Hematopoietic multipotent progenitor cell treated with erythropoietin and hydrocortisone succinate and interleukin-3 and kit ligand, for 6 days (in vitro differentiated cells): ENCODE measurements at regions not wholly inside any gene's neighbourhood (a gene's known extent, or its start where the extent isn't known, plus 50 kb on each side); places are given as distances from the start of the nearest gene placed in this dataset.

Source experiments
- DNase-seq: peaks from one replicate; pipeline ENCODE4 v3.0.0-alpha.2; 2015

DNA sequence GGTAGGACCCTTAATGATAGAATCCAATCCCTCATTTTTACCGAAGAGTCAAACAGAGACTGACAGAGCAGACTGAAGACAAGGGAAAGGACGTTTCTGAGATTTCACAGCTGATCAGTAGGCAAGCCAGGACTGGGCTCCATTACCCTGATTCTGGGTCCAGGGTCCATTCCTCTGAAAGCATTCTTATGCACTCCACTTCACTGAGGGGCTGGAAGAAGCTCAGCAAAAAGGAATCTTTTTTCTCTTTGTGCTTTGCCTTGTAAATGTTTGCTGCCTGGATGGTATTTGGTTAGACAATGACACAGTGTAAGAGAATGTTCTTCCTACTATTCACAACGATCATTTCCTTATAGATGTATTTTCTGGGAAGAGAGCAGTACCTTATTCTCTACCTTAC is 331.3 kb upstream of the PROX1 start:
- no peak for DNase-seq

DNA sequence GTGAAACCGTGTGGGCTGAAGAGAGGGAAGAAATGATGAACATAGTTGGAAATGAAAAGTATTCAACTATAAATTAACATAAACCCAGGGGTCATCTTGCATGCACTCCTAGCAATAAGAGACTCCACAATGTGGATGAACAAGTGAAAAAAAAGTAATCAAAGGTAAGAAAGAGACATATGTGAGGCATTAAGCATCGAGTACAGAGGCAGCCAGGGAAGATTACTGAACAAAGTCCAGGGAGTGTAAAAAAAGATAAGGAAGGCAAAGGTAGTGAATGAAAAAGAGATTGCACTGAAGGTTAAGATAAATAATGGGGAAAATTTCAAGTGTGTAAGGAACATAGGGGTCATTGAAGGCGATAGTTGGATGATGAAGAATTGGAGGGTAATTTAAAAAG is 330.8 kb upstream of the PROX1 start:
- DNase-seq = no peak

- DNase-seq = no peak
Observed at GRCh38 chr1:213657879-213658278, 329.9 kb upstream of the PROX1 start.

GRCh38 chr1:213658457-213658856 is 329.3 kb upstream of the PROX1 start:
- no peak for DNase-seq

DNA sequence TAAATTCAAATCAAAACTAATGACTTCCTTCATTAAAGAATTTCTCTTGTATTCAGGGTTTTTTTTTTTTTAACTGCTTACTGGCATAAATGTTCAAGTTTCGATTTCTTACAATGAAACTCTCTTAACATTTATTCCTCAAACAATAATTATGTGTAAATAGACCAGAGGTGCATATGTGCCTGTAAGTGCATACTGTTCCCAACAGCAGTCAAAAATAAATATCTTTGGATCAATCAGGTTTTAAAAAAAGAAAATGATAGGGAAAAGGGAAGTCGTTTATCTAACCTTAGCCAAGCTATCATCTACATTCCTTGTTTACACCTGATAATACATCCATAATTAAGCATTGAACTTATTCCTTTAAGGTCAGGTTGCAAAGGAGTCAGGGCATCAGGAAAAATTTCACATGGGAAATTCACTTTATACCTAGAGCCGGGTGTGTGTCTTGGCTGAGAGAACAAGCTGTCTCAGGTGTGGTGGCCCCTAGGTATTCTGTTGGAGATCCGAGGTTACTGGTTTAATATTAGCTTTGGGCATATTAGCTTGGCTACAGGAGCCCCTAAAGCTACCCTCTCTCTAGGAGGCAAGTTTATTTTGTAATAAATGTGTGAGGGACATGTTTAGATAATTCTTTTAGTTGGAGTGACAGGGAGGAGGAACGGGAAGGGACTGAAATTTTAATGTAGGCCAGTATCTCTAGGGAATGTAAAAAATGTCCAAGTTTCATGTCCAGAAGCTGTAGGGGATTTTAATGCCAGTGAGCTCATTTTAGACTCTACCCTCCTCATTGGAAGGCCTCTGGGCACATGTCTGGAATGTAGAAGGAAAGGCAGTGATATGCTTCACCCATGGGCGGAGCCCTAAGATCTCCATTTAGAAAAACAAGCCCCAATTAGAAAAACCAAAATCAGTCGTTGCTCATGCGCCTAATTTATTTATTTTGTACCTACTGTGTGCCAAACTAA is 327.9 kb upstream of the PROX1 start:
- DNase-seq = no peak

- no peak for DNase-seq
Observed at GRCh38 chr1:213661302-213661701, 326.5 kb upstream of the PROX1 start.

DNA sequence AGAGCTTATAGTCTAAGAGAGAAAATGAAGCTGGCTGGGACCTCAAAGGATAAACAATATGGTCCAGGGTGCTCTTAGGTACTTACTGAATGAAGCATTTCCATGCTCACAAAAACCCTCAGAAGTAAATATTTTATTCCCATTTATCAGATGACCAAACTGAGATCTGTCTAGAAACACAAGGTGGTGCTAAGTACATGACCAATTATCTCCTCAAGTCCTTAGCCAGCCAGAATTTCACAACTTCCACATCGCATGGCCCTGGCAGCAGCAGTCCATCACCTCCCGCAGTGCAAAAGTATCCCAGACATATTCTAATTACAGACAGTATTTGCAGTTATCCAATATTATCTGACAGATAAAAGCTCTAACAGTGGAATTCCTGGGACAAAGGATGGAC is 321.7 kb upstream of the PROX1 start:
- no peak for DNase-seq

DNA sequence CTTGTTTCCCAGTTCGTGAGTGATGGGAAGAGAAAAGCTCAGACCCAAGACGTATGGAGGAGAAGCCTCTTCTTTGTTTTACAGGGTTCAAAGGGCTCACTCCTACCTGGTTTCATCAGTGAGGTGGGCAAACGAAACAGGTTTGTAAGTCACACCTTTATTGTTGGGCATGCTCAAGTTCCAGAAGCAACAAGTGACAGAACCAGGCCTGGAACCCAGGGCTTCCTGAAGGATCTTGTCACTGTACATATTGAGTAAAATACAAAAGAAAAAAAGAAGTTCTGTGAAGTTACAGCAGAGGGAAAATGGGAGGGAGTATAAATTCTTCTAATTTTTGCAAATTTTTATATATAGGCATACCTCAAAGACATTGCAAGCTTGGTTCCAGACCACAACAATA is 320.9 kb upstream of the PROX1 start:
- no peak for DNase-seq

DNA sequence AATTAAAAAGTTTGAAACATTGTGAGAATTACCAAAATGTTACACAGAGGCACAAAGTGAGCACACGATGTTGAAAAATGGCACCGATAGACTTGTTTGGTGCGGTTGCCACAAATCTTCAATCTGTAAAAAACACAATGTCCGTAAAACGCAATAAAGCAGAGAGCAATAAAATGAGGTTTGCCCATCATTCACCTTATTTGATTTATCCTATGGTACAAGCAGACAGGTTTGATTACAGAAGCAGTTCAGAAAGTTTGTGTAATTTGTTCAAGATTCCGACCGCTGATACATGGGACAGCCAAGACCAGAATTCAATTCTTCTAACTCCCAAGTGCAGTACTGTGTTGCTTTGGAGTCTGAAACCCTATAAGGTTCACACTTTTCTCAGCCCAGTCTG is 318.3 kb upstream of the PROX1 start:
- no peak for DNase-seq

DNA sequence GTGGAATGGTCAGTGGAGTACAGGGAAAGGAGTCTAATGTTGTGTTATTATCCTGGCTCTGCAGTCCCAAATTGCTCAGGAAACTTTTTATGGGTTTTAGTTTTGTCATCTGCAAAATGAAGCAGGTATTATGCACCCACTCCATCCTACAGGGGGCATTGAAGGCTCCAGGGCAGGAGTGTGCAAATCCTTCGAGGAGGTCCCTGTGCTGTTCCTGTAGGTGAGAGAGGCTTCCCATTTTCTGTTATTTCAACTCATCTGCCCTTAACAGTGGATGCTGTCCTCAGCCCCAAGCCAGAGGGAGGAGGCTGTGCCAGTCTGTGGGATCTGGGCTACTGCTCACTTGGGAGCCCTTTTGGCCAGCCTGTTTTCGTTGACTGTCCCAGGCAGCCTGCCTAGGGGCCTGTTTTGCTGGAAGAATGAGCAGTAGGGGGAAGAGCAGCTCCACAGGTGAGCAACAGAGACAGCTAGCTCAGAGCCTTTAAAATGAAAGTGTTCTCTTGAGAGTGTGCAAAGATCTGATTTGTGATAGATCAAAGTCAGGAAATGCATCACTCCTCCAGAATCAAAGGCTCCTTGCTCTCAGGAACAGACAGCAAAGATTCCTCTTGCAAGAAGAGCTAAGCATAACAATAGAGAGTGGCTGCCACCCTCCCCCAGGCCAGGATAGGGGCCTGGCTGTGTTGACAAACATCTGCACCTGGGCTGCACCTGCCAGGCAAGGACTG is 317.6 kb upstream of the PROX1 start:
- DNase-seq = no peak

DNA sequence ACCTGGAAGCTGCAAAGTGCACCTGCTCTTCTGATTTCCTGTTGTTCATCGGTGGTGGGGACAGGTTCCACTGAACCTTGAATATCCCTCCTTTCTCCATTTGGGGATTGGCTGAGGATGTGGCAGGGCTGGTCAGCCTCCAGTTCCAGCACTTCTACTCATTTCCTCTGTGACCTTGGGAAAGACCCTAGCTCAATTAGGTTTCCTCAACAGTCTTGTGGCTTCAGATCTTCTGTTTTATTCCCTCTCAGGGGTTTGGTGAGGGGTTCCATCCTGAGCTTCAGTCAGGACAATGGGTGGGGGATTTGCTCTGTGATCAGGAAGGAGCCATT is 317.1 kb upstream of the PROX1 start:
- no peak for DNase-seq

DNA sequence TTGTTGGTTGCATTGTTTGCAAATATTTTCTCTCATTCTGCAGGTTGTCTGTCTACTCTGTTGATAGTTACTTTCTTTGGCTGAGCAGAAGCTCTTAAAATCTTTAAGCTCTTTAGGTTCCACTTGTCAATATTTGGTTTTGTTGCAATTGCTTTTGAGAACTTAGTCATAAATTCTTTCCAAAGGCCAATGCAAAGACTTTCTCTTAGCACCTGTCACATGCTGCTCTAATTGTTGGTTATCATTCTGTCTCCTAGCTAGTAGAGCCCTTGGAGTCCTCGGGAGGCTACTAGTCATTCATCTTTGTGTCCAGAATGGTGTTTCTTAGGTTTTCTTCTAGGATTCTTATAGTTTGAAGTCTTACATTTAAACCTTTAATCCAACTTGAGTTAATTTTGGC is 312.7 kb upstream of the PROX1 start:
- no peak for DNase-seq

GRCh38 chr1:213676736-213677135 is 311.0 kb upstream of the PROX1 start:
- DNase-seq = no peak

DNA sequence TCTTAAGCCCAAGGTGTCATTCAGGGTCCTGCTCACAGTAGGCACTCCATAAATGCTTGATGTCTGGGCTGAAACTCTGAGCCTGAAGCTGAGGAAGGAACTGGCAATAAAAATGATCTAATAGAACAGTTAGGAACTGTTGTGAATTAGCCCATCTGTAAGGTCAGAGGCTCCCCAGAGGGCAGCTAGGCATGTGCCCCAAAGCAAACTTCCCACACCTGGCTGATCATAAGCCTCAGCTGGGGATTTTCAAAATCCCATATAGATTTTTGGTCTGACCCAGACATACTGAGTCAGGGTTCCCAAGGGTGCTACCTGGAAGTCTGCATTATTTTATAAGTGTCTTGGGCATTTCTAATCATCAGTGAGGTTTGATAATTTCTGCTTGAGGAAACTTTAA is 309.4 kb upstream of the PROX1 start:
- DNase-seq = no peak

DNA sequence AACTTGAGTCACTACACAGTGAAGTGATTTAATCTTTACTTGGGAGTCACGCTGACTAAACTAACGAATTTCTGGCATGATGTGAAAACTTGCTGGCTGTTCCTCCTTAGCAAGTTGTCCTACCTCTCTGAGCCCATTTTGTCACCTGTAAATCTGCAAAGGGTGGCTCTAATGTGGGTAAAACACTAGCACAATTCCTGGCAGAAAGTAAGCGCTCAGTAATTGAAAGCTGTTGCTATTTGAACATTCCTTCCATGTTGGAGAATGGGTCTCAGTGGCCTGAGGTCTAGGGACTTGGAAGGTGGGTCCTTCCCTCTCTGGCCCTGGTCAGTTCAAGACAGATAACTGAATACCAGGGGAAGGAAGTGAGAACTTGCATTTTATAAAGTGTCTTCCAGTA is 309.0 kb upstream of the PROX1 start:
- DNase-seq = no peak

DNA sequence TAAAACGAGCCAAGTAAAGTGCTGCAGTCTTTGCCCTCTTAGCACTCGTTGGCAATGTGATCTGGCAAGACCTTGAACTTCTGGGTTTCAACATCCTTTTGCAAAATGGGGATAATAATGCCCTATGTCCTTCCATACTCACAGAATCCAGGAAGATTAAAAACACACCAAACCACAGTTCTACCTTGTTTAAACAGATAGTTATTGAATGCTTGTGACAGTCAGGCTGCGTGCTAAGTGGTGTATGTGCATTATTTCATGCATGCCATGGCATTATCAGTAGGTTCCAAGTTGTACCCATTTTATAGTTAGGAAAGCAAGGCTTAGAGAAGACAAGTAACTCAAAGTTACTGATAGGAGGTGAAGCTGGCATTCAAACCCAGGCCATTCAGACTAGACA is 308.6 kb upstream of the PROX1 start:
- no peak for DNase-seq

DNA sequence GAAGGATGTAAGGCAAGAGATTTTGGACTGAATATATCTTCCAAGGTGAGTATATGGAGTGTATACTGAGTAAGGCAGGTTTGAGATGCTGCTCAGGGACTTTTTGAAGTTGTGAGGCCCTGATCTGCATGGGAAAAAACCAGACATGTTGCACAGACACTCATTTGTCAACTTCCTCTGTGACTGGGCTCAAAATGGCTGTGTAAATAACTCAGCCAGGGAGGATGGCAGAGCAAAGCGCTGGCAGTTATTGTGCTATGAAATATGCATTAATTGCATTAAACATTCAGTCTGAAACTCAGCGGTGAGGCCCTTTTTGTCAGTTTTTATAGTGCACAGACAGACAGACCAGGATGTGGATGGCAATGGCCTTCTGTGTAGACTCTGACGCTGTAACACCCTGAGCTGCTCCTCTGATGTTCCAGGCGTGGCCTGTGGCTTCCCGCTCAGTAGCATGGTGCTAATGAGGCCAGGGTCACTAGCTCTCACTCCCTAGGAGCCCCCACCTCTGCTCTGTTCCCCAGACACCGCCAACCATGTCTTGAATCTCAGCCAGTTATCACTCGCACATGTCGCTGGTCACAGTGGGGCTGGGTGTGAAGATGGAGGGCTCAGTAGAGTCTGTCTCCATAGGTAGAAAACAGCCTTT is 307.0 kb upstream of the PROX1 start:
- no peak for DNase-seq

GRCh38 chr1:213681788-213682340 is 305.9 kb upstream of the PROX1 start:
- no peak for DNase-seq

DNA sequence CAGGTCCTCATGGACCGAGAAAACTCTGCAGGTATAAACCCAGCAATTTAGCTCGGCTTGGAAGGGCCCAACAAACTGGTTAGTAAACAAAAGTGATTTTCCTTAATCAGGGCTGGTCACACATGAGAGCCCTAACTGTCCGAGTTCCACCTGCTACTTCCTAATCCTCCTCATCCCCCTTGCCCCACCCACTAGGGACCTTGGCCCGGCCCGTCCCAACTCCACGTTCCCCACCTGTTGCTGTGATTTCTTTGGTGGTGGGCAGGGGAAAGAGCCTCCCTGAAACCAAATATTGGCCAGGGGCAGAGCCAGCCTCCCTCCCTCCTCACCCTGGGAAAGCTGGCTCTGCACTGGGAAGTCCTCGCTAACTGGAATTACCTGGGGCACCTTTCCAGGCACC is 304.2 kb upstream of the PROX1 start:
- DNase-seq = no peak

- DNase-seq = no peak
Observed at GRCh38 chr1:213684454-213684853, 303.3 kb upstream of the PROX1 start.

GRCh38 chr1:213685992-213686582 is 301.7 kb upstream of the PROX1 start:
- DNase-seq = no peak

- DNase-seq = no peak
Observed at GRCh38 chr1:213686983-213687382, 300.8 kb upstream of the PROX1 start.

DNA sequence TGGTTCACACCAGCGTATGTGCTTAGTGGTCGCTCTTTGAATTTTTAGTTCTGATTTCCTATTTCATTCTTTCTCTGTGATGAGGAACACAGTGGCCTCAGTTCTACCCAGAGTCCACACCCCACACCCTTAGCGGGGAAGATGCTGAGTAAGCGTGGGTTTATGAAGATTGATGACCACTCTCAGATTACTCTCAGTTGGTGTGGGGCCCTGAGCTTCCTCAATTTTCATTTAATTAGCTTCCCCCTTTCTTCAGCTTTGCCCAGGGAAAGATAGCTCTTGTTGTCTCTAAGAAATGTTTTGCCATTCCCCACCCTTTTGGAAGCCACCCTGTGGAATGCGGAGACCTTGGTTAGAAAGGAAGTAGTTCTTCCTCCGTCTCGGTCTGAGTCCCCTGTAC is 299.9 kb upstream of the PROX1 start:
- DNase-seq = no peak
